ENCODE measurements at regions not wholly inside any gene's neighbourhood (a gene's known extent, or its start where the extent isn't known, plus 50 kb on each side); places are given as distances from the start of the nearest gene placed in this dataset.

- no peaks in the 10 kb centered on the region for H3K36me3 ChIP-seq (ENCODE audit: insufficient read depth, low read length)
- H3K79me2 ChIP-seq (ENCODE audit: insufficient read depth, low read length), result no peaks in the 10 kb centered on the region
These were observed 226.1 kb upstream of the SH3BP4 start for GRCh38 chr2:234725528-234726264.

DNA sequence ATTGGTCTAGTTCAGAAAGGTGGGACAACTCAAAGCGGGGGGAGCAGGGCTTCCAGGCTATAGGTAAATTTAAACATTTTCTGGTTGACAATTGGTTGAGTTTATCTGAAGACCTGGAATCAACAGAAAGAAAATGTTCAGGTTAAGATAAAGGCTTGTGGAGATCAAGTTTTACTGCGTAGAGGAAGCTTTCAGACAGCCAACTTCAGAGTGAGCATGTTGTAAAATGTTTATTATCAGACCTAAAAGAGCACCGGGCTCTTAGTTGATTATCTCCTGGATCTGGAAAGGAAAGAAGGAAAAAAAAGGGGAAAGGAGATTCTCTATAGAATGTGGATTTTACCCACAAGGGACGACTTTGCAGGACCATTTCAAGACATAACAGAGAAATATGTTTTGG, 227.0 kb upstream of the SH3BP4 start:
- Histone ChIP-seq H3K9ac (ENCODE audit: low read depth, low read length, poor library complexity, severe bottlenecking) (no peak overlapping the region), H3K4me3 (ENCODE audit: low read length, poor library complexity, severe bottlenecking) (no peak overlapping the region), H3K79me2 (ENCODE audit: insufficient read depth, low read length) (no peaks in the 10 kb centered on the region), H3K9me2 (replicated peaks; ENCODE audit: low read depth, low read length) (no peaks in the 10 kb centered on the region), H3K9me3 (ENCODE audit: insufficient read depth, low read depth, low read length) (no peaks in the 10 kb centered on the region), H3K36me3 (ENCODE audit: insufficient read depth, low read length) (no peaks in the 10 kb centered on the region), H3K27me3 (ENCODE audit: insufficient read depth, low read length, poor library complexity, severe bottlenecking) (no peaks in the 10 kb centered on the region), H3K4me2 (ENCODE audit: low read depth, low read length, poor library complexity, severe bottlenecking) (no peak overlapping the region), H3F3A (ENCODE audit: low read depth) (no peaks in the 10 kb centered on the region), H2AFZ (ENCODE audit: low read length) (no peak overlapping the region), H4K20me1 (ENCODE audit: insufficient read depth, low read length, poor library complexity, severe bottlenecking) (no peaks in the 10 kb centered on the region), H3K4me1 (ENCODE audit: insufficient read depth, low read length, poor library complexity, severe bottlenecking) (no peaks in the 10 kb centered on the region)
- TF ChIP-seq EZH2phosphoT487 (IDR thresholded peaks at IDR 0.05; ENCODE audit: borderline replicate concordance), result no peak
- TF ChIP-seq, protein P1, sequence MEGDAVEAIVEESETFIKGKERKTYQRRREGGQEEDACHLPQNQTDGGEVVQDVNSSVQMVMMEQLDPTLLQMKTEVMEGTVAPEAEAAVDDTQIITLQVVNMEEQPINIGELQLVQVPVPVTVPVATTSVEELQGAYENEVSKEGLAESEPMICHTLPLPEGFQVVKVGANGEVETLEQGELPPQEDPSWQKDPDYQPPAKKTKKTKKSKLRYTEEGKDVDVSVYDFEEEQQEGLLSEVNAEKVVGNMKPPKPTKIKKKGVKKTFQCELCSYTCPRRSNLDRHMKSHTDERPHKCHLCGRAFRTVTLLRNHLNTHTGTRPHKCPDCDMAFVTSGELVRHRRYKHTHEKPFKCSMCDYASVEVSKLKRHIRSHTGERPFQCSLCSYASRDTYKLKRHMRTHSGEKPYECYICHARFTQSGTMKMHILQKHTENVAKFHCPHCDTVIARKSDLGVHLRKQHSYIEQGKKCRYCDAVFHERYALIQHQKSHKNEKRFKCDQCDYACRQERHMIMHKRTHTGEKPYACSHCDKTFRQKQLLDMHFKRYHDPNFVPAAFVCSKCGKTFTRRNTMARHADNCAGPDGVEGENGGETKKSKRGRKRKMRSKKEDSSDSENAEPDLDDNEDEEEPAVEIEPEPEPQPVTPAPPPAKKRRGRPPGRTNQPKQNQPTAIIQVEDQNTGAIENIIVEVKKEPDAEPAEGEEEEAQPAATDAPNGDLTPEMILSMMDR (conservative IDR thresholded peaks at IDR 0.05; ENCODE audit: low read length), result no peak

More at GRCh38 chr2:234725528-234726264, 226.1 kb upstream of the SH3BP4 start:
- Histone ChIP-seq H3K27me3 (ENCODE audit: insufficient read depth, low read length, poor library complexity, severe bottlenecking) (no peaks in the 10 kb centered on the region), H3K9ac (ENCODE audit: low read depth, low read length, poor library complexity, severe bottlenecking) (no peak overlapping the region), H4K20me1 (ENCODE audit: insufficient read depth, low read length, poor library complexity, severe bottlenecking) (no peaks in the 10 kb centered on the region), H3K4me1 (ENCODE audit: insufficient read depth, low read length, poor library complexity, severe bottlenecking) (no peaks in the 10 kb centered on the region), H3K9me3 (ENCODE audit: insufficient read depth, low read depth, low read length) (no peaks in the 10 kb centered on the region), H3K4me2 (ENCODE audit: low read depth, low read length, poor library complexity, severe bottlenecking) (no peak overlapping the region), H3F3A (ENCODE audit: low read depth) (no peaks in the 10 kb centered on the region), H3K9me2 (replicated peaks; ENCODE audit: low read depth, low read length) (no peaks in the 10 kb centered on the region), H3K4me3 (ENCODE audit: low read length, poor library complexity, severe bottlenecking) (no peak overlapping the region), H2AFZ (ENCODE audit: low read length) (no peak overlapping the region)
- TF ChIP-seq, protein P1 (conservative IDR thresholded peaks at IDR 0.05; ENCODE audit: low read length), result no peak
- no peak for TF ChIP-seq EZH2phosphoT487 (IDR thresholded peaks at IDR 0.05; ENCODE audit: borderline replicate concordance)

- Histone ChIP-seq H3K4me3 (ENCODE audit: low read length, poor library complexity, severe bottlenecking) (no peak overlapping the region), H3K9ac (ENCODE audit: low read depth, low read length, poor library complexity, severe bottlenecking) (no peak overlapping the region), H3K9me2 (replicated peaks; ENCODE audit: low read depth, low read length) (no peaks in the 10 kb centered on the region), H3K4me1 (ENCODE audit: insufficient read depth, low read length, poor library complexity, severe bottlenecking) (no peaks in the 10 kb centered on the region), H3K27me3 (ENCODE audit: insufficient read depth, low read length, poor library complexity, severe bottlenecking) (no peaks in the 10 kb centered on the region), H4K20me1 (ENCODE audit: insufficient read depth, low read length, poor library complexity, severe bottlenecking) (no peaks in the 10 kb centered on the region), H3K9me3 (ENCODE audit: insufficient read depth, low read depth, low read length) (no peaks in the 10 kb centered on the region), H3K79me2 (ENCODE audit: insufficient read depth, low read length) (no peaks in the 10 kb centered on the region), H3F3A (ENCODE audit: low read depth) (no peaks in the 10 kb centered on the region), H3K4me2 (ENCODE audit: low read depth, low read length, poor library complexity, severe bottlenecking) (no peak overlapping the region), H2AFZ (ENCODE audit: low read length) (no peak overlapping the region), H3K36me3 (ENCODE audit: insufficient read depth, low read length) (no peaks in the 10 kb centered on the region)
- TF ChIP-seq EZH2phosphoT487 (IDR thresholded peaks at IDR 0.05; ENCODE audit: borderline replicate concordance), result no peak
- TF ChIP-seq, protein P1 (conservative IDR thresholded peaks at IDR 0.05; ENCODE audit: low read length), result no peak
These were observed 226.5 kb upstream of the ARL4C start for GRCh38 chr2:234723400-234723799.

Measured in Loucy (cell line).